ENCODE measurements at regions not wholly inside any gene's neighbourhood (a gene's known extent, or its start where the extent isn't known, plus 50 kb on each side); places are given as distances from the start of the nearest gene placed in this dataset.

DNA sequence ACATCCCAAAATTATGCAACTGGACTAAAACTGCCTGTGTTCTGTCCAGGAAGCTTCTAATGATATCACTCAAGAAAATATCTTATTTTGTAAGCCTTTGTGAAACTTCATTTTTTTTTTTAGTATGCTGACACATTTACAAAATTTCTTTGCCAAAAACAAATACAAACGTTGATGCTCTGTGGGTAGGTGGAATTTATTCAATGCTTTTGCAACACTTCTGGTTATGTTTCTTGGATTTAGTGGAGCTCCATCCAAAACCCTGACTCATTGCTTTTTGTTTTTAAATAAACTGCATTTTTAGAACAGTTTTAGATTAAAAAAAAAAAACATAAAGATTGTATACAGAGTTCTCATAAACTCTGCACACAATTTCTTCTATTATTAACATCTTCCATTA lies 250.9 kb upstream of the MAOA start:
- peaks cover 4% of the 10 kb centered on the region; the same call in 2 of the 3 replicates for H3K9me3 Mint-ChIP-seq
- no peak for ATAC-seq
- H3K79me2 ChIP-seq (replicated peaks; ENCODE audit: insufficient read depth), result no peaks in the 10 kb centered on the region

More for the DNA sequence above, 250.9 kb upstream of the MAOA start:
- no peak overlapping the region for H3K4me2 ChIP-seq
- no peak for DNase-seq (ENCODE audit: low spot score)
- H3K36me3 ChIP-seq (ENCODE audit: insufficient read depth), result no peaks in the 10 kb centered on the region
- no peak overlapping the region for H2AFZ ChIP-seq
- no peak overlapping the region for H3K27ac Mint-ChIP-seq
- H3K27me3 Mint-ChIP-seq (ENCODE audit: insufficient read depth, low read depth, poor library complexity), result no peaks in the 10 kb centered on the region
- no peaks in the 10 kb centered on the region for H4K20me1 ChIP-seq (replicated peaks; ENCODE audit: insufficient read depth)
- TF ChIP-seq, protein P1, sequence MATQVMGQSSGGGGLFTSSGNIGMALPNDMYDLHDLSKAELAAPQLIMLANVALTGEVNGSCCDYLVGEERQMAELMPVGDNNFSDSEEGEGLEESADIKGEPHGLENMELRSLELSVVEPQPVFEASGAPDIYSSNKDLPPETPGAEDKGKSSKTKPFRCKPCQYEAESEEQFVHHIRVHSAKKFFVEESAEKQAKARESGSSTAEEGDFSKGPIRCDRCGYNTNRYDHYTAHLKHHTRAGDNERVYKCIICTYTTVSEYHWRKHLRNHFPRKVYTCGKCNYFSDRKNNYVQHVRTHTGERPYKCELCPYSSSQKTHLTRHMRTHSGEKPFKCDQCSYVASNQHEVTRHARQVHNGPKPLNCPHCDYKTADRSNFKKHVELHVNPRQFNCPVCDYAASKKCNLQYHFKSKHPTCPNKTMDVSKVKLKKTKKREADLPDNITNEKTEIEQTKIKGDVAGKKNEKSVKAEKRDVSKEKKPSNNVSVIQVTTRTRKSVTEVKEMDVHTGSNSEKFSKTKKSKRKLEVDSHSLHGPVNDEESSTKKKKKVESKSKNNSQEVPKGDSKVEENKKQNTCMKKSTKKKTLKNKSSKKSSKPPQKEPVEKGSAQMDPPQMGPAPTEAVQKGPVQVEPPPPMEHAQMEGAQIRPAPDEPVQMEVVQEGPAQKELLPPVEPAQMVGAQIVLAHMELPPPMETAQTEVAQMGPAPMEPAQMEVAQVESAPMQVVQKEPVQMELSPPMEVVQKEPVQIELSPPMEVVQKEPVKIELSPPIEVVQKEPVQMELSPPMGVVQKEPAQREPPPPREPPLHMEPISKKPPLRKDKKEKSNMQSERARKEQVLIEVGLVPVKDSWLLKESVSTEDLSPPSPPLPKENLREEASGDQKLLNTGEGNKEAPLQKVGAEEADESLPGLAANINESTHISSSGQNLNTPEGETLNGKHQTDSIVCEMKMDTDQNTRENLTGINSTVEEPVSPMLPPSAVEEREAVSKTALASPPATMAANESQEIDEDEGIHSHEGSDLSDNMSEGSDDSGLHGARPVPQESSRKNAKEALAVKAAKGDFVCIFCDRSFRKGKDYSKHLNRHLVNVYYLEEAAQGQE (IDR thresholded peaks at IDR 0.05; ENCODE audit: unreplicated experiment), result no peak
- TF ChIP-seq, protein P2, sequence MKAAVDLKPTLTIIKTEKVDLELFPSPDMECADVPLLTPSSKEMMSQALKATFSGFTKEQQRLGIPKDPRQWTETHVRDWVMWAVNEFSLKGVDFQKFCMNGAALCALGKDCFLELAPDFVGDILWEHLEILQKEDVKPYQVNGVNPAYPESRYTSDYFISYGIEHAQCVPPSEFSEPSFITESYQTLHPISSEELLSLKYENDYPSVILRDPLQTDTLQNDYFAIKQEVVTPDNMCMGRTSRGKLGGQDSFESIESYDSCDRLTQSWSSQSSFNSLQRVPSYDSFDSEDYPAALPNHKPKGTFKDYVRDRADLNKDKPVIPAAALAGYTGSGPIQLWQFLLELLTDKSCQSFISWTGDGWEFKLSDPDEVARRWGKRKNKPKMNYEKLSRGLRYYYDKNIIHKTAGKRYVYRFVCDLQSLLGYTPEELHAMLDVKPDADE (IDR thresholded peaks at IDR 0.05), result no peak
- TF ChIP-seq EZH2 (IDR thresholded peaks at IDR 0.05; ENCODE audit: low read depth, unreplicated experiment) (no peak), CREB1 (CRISPR knock-in tag; IDR thresholded peaks at IDR 0.05; ENCODE audit: low read depth) (no peak), JUNB (IDR thresholded peaks at IDR 0.05; ENCODE audit: unreplicated experiment) (no peak), ZNF331 (CRISPR knock-in tag; IDR thresholded peaks at IDR 0.05; ENCODE audit: low read depth) (no peak), EZH2phosphoT487 (IDR thresholded peaks at IDR 0.05; ENCODE audit: unreplicated experiment) (no peak), STAT1 (IDR thresholded peaks at IDR 0.05; ENCODE audit: unreplicated experiment) (no peak), POLR2AphosphoS5 (IDR thresholded peaks at IDR 0.05; ENCODE audit: low read depth) (no peak), NANOG (IDR thresholded peaks at IDR 0.05; ENCODE audit: borderline replicate concordance) (no peak), ZNF114 (CRISPR knock-in tag; IDR thresholded peaks at IDR 0.05) (no peak)
- TF ChIP-seq, protein P3, sequence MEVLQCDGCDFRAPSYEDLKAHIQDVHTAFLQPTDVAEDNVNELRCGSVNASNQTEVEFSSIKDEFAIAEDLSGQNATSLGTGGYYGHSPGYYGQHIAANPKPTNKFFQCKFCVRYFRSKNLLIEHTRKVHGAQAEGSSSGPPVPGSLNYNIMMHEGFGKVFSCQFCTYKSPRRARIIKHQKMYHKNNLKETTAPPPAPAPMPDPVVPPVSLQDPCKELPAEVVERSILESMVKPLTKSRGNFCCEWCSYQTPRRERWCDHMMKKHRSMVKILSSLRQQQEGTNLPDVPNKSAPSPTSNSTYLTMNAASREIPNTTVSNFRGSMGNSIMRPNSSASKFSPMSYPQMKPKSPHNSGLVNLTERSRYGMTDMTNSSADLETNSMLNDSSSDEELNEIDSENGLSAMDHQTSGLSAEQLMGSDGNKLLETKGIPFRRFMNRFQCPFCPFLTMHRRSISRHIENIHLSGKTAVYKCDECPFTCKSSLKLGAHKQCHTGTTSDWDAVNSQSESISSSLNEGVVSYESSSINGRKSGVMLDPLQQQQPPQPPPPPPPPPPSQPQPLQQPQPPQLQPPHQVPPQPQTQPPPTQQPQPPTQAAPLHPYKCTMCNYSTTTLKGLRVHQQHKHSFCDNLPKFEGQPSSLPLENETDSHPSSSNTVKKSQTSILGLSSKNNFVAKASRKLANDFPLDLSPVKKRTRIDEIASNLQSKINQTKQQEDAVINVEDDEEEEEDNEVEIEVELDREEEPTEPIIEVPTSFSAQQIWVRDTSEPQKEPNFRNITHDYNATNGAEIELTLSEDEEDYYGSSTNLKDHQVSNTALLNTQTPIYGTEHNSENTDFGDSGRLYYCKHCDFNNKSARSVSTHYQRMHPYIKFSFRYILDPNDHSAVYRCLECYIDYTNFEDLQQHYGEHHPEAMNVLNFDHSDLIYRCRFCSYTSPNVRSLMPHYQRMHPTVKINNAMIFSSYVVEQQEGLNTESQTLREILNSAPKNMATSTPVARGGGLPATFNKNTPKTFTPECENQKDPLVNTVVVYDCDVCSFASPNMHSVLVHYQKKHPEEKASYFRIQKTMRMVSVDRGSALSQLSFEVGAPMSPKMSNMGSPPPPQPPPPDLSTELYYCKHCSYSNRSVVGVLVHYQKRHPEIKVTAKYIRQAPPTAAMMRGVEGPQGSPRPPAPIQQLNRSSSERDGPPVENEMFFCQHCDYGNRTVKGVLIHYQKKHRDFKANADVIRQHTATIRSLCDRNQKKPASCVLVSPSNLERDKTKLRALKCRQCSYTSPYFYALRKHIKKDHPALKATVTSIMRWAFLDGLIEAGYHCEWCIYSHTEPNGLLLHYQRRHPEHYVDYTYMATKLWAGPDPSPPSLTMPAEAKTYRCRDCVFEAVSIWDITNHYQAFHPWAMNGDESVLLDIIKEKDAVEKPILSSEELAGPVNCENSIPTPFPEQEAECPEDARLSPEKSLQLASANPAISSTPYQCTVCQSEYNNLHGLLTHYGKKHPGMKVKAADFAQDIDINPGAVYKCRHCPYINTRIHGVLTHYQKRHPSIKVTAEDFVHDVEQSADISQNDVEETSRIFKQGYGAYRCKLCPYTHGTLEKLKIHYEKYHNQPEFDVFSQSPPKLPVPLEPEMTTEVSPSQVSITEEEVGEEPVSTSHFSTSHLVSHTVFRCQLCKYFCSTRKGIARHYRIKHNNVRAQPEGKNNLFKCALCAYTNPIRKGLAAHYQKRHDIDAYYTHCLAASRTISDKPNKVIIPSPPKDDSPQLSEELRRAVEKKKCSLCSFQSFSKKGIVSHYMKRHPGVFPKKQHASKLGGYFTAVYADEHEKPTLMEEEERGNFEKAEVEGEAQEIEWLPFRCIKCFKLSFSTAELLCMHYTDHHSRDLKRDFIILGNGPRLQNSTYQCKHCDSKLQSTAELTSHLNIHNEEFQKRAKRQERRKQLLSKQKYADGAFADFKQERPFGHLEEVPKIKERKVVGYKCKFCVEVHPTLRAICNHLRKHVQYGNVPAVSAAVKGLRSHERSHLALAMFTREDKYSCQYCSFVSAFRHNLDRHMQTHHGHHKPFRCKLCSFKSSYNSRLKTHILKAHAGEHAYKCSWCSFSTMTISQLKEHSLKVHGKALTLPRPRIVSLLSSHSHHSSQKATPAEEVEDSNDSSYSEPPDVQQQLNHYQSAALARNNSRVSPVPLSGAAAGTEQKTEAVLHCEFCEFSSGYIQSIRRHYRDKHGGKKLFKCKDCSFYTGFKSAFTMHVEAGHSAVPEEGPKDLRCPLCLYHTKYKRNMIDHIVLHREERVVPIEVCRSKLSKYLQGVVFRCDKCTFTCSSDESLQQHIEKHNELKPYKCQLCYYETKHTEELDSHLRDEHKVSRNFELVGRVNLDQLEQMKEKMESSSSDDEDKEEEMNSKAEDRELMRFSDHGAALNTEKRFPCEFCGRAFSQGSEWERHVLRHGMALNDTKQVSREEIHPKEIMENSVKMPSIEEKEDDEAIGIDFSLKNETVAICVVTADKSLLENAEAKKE (CRISPR knock-in tag; IDR thresholded peaks at IDR 0.05), result no peak
- TF ChIP-seq, protein P4, sequence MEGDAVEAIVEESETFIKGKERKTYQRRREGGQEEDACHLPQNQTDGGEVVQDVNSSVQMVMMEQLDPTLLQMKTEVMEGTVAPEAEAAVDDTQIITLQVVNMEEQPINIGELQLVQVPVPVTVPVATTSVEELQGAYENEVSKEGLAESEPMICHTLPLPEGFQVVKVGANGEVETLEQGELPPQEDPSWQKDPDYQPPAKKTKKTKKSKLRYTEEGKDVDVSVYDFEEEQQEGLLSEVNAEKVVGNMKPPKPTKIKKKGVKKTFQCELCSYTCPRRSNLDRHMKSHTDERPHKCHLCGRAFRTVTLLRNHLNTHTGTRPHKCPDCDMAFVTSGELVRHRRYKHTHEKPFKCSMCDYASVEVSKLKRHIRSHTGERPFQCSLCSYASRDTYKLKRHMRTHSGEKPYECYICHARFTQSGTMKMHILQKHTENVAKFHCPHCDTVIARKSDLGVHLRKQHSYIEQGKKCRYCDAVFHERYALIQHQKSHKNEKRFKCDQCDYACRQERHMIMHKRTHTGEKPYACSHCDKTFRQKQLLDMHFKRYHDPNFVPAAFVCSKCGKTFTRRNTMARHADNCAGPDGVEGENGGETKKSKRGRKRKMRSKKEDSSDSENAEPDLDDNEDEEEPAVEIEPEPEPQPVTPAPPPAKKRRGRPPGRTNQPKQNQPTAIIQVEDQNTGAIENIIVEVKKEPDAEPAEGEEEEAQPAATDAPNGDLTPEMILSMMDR (conservative IDR thresholded peaks at IDR 0.05; ENCODE audit: low read depth in 2 of 2), result no peak
- no peaks in the 10 kb centered on the region for H3K4me1 ChIP-seq (ENCODE audit: insufficient read depth)
- H3K4me3 Mint-ChIP-seq, result no peak overlapping the region
- no peaks in the 10 kb centered on the region for H3F3A ChIP-seq (replicated peaks; ENCODE audit: low read depth)
- no peak overlapping the region for H3K27ac ChIP-seq (ENCODE audit: low read depth)
- H3K4me3 ChIP-seq, result no peak overlapping the region
- 0 out of 2 replicates have a peak, but pooled peaks cover 3% of the 10 kb centered on the region for H3K9me2 ChIP-seq (ENCODE audit: insufficient read depth)
- no peaks in the 10 kb centered on the region for H3K27me3 ChIP-seq (ENCODE audit: insufficient read depth)
- H3K4me1 Mint-ChIP-seq, result no peaks in the 10 kb centered on the region
- peaks cover 2% of the 10 kb centered on the region; the same call in 1 of the 3 replicates for H3K36me3 Mint-ChIP-seq (ENCODE audit: low read depth)

Measured in GM23338 (cell line).